ENCODE measurements at regions not wholly inside any gene's neighbourhood (a gene's known extent, or its start where the extent isn't known, plus 50 kb on each side); places are given as distances from the start of the nearest gene placed in this dataset.

- no peak overlapping the region for H3K23ac ChIP-seq (ENCODE audit: low read depth, low read length, poor library complexity)
- no peak overlapping the region for H3K18ac ChIP-seq (ENCODE audit: low read length)
- H3K79me1 ChIP-seq (ENCODE audit: low read depth, low read length): no peaks in the 10 kb centered on the region
- no peak overlapping the region for H3K4ac ChIP-seq (ENCODE audit: low read length)
- H2BK120ac ChIP-seq (ENCODE audit: low read depth, low read length): no peak overlapping the region
- no peaks in the 10 kb centered on the region for H3K9me3 ChIP-seq (replicated peaks in 1 of 2; ENCODE audit: control insufficient read depth in 2 of 2, insufficient read depth in 1 of 2, low read depth in 1 of 2, low read length in 2 of 2)
- DNase-seq (ENCODE audit: low spot score): no peak
- H4K8ac ChIP-seq (ENCODE audit: low read depth, low read length): no peak overlapping the region
- no peak overlapping the region for H3K4me3 ChIP-seq (ENCODE audit: low read length in 2 of 2)
- no peak overlapping the region for H3K9ac ChIP-seq (ENCODE audit: low read depth, low read length, poor library complexity)
- H3K27me3 ChIP-seq (ENCODE audit: control insufficient read depth in 3 of 3, insufficient read depth in 3 of 3, low read depth in 1 of 3, low read length in 3 of 3): no peaks in the 10 kb centered on the region
- H3K4me2 ChIP-seq (ENCODE audit: insufficient read depth, low read length, poor library complexity, severe bottlenecking): no peak overlapping the region
- H3K14ac ChIP-seq (ENCODE audit: low read length): no peak overlapping the region
- no peak overlapping the region for H4K91ac ChIP-seq (ENCODE audit: low read depth, low read length, poor library complexity)
- no peak overlapping the region for H2AFZ ChIP-seq (ENCODE audit: low read length)
- H2AK5ac ChIP-seq (ENCODE audit: low read depth, low read length): no peak overlapping the region
- WGBS, 2 donors (ENCODE audit: extremely low coverage in 2 of 2, insufficient read length in 2 of 2, insufficient replicate concordance in 1 of 2): no CpG with 5 or more reads among the region's 2 CpGs
- H3K36me3 ChIP-seq (replicated peaks in 1 of 2; ENCODE audit: control insufficient read depth in 2 of 2, insufficient read depth in 2 of 2, low read length in 2 of 2): no peaks in the 10 kb centered on the region
- H2BK15ac ChIP-seq (ENCODE audit: low read length): no peak overlapping the region
- H3K4me1 ChIP-seq (ENCODE audit: control insufficient read depth in 2 of 2, insufficient read depth in 1 of 2, low read depth in 1 of 2, low read length in 2 of 2): peaks cover 0 to 4% of the 10 kb centered on the region in 2 donors
- no peak overlapping the region for H2BK12ac ChIP-seq (ENCODE audit: low read length)
- no peak overlapping the region for H3K27ac ChIP-seq (replicated peaks; ENCODE audit: low read length)
- no peak overlapping the region for H2BK5ac ChIP-seq (ENCODE audit: low read length)
Observed at GRCh38 chr3:124132813-124133212, 140.9 kb upstream of the ROPN1 start.

- Histone ChIP-seq H4K8ac (ENCODE audit: low read depth, low read length) (no peak overlapping the region), H2BK5ac (ENCODE audit: low read length) (no peak overlapping the region), H3K36me3 (replicated peaks in 1 of 2; ENCODE audit: control insufficient read depth in 2 of 2, insufficient read depth in 2 of 2, low read length in 2 of 2) (no peaks in the 10 kb centered on the region), H3K4ac (ENCODE audit: low read length) (no peak overlapping the region), H2BK12ac (ENCODE audit: low read length) (no peak overlapping the region), H3K9me3 (replicated peaks in 1 of 2; ENCODE audit: control insufficient read depth in 2 of 2, insufficient read depth in 1 of 2, low read depth in 1 of 2, low read length in 2 of 2) (no peaks in the 10 kb centered on the region), H3K4me3 (ENCODE audit: low read length in 2 of 2) (no peak overlapping the region), H2BK15ac (ENCODE audit: low read length) (no peak overlapping the region), H4K91ac (ENCODE audit: low read depth, low read length, poor library complexity) (no peak overlapping the region), H3K4me2 (ENCODE audit: insufficient read depth, low read length, poor library complexity, severe bottlenecking) (no peak overlapping the region), H2AFZ (ENCODE audit: low read length) (no peak overlapping the region), H3K4me1 (ENCODE audit: control insufficient read depth in 2 of 2, insufficient read depth in 1 of 2, low read depth in 1 of 2, low read length in 2 of 2) (peaks cover 2 to 4% of the 10 kb centered on the region in 2 donors), H2AK5ac (ENCODE audit: low read depth, low read length) (no peak overlapping the region), H3K23ac (ENCODE audit: low read depth, low read length, poor library complexity) (no peak overlapping the region), H2BK120ac (ENCODE audit: low read depth, low read length) (no peak overlapping the region), H3K9ac (ENCODE audit: low read depth, low read length, poor library complexity) (no peak overlapping the region), H3K18ac (ENCODE audit: low read length) (no peak overlapping the region), H3K79me1 (ENCODE audit: low read depth, low read length) (no peaks in the 10 kb centered on the region), H3K27me3 (ENCODE audit: control insufficient read depth in 3 of 3, insufficient read depth in 3 of 3, low read depth in 1 of 3, low read length in 3 of 3) (no peaks in the 10 kb centered on the region), H3K14ac (ENCODE audit: low read length) (no peak overlapping the region), H3K27ac (replicated peaks; ENCODE audit: low read length) (no peak overlapping the region)
- WGBS, 2 donors (ENCODE audit: extremely low coverage in 2 of 2, insufficient read length in 2 of 2, insufficient replicate concordance in 1 of 2): no CpG with 5 or more reads among the region's 6 CpGs
- no peak for DNase-seq (ENCODE audit: low spot score)
Observed at GRCh38 chr3:124133366-124133940, 141.5 kb upstream of the ROPN1 start.

- no peak overlapping the region for H2AK5ac ChIP-seq (ENCODE audit: low read depth, low read length)
- no peak overlapping the region for H4K8ac ChIP-seq (ENCODE audit: low read depth, low read length)
- no peak overlapping the region for H2BK5ac ChIP-seq (ENCODE audit: low read length)
- no peaks in the 10 kb centered on the region for H3K9me3 ChIP-seq (replicated peaks in 1 of 2; ENCODE audit: control insufficient read depth in 2 of 2, insufficient read depth in 1 of 2, low read depth in 1 of 2, low read length in 2 of 2)
- H3K9ac ChIP-seq (ENCODE audit: low read depth, low read length, poor library complexity): no peak overlapping the region
- no peaks in the 10 kb centered on the region for H3K27me3 ChIP-seq (ENCODE audit: control insufficient read depth in 3 of 3, insufficient read depth in 3 of 3, low read depth in 1 of 3, low read length in 3 of 3)
- H3K4ac ChIP-seq (ENCODE audit: low read length): no peak overlapping the region
- no peak overlapping the region for H2BK15ac ChIP-seq (ENCODE audit: low read length)
- no peak overlapping the region for H3K4me3 ChIP-seq (ENCODE audit: low read length in 2 of 2)
- no peak overlapping the region for H3K14ac ChIP-seq (ENCODE audit: low read length)
- no peak overlapping the region for H3K27ac ChIP-seq (replicated peaks; ENCODE audit: low read length)
- no peaks in the 10 kb centered on the region for H3K79me1 ChIP-seq (ENCODE audit: low read depth, low read length)
- H2BK12ac ChIP-seq (ENCODE audit: low read length): no peak overlapping the region
- no peak for DNase-seq (ENCODE audit: low spot score)
- no peak overlapping the region for H4K91ac ChIP-seq (ENCODE audit: low read depth, low read length, poor library complexity)
- H3K4me2 ChIP-seq (ENCODE audit: insufficient read depth, low read length, poor library complexity, severe bottlenecking): no peak overlapping the region
- no peak overlapping the region for H2AFZ ChIP-seq (ENCODE audit: low read length)
- no peaks in the 10 kb centered on the region for H3K36me3 ChIP-seq (replicated peaks in 1 of 2; ENCODE audit: control insufficient read depth in 2 of 2, insufficient read depth in 2 of 2, low read length in 2 of 2)
- H3K4me1 ChIP-seq (ENCODE audit: control insufficient read depth in 2 of 2, insufficient read depth in 1 of 2, low read depth in 1 of 2, low read length in 2 of 2): peaks cover 3 to 8% of the 10 kb centered on the region in 2 donors
- H3K18ac ChIP-seq (ENCODE audit: low read length): no peak overlapping the region
- H2BK120ac ChIP-seq (ENCODE audit: low read depth, low read length): no peak overlapping the region
- no peak overlapping the region for H3K23ac ChIP-seq (ENCODE audit: low read depth, low read length, poor library complexity)
Observed at GRCh38 chr3:124137216-124137615, 145.3 kb upstream of the ROPN1 start.

- Histone ChIP-seq H3K36me3 (replicated peaks in 1 of 2; ENCODE audit: control insufficient read depth in 2 of 2, insufficient read depth in 2 of 2, low read length in 2 of 2) (no peaks in the 10 kb centered on the region), H3K4ac (ENCODE audit: low read length) (no peak overlapping the region), H3K14ac (ENCODE audit: low read length) (no peak overlapping the region), H3K9ac (ENCODE audit: low read depth, low read length, poor library complexity) (no peak overlapping the region), H2AFZ (ENCODE audit: low read length) (no peak overlapping the region), H3K18ac (ENCODE audit: low read length) (no peak overlapping the region), H3K9me3 (replicated peaks in 1 of 2; ENCODE audit: control insufficient read depth in 2 of 2, insufficient read depth in 1 of 2, low read depth in 1 of 2, low read length in 2 of 2) (no peaks in the 10 kb centered on the region), H2AK5ac (ENCODE audit: low read depth, low read length) (no peak overlapping the region), H3K4me2 (ENCODE audit: insufficient read depth, low read length, poor library complexity, severe bottlenecking) (no peak overlapping the region), H4K8ac (ENCODE audit: low read depth, low read length) (no peak overlapping the region), H2BK5ac (ENCODE audit: low read length) (no peak overlapping the region), H2BK120ac (ENCODE audit: low read depth, low read length) (no peak overlapping the region), H2BK12ac (ENCODE audit: low read length) (no peak overlapping the region), H3K27ac (replicated peaks; ENCODE audit: low read length) (no peak overlapping the region), H4K91ac (ENCODE audit: low read depth, low read length, poor library complexity) (no peak overlapping the region), H2BK15ac (ENCODE audit: low read length) (no peak overlapping the region), H3K27me3 (ENCODE audit: control insufficient read depth in 3 of 3, insufficient read depth in 3 of 3, low read depth in 1 of 3, low read length in 3 of 3) (no peaks in the 10 kb centered on the region), H3K23ac (ENCODE audit: low read depth, low read length, poor library complexity) (no peak overlapping the region), H3K79me1 (ENCODE audit: low read depth, low read length) (no peaks in the 10 kb centered on the region), H3K4me1 (ENCODE audit: control insufficient read depth in 2 of 2, insufficient read depth in 1 of 2, low read depth in 1 of 2, low read length in 2 of 2) (peaks cover 9 to 11% of the 10 kb centered on the region in 2 donors), H3K4me3 (ENCODE audit: low read length in 2 of 2) (no peak overlapping the region)
- no peak for DNase-seq (ENCODE audit: low spot score)
Observed at GRCh38 chr3:124138148-124138547, 146.2 kb upstream of the ROPN1 start.

All from neuronal stem cell (in vitro differentiated cells).